Mucosa of descending colon (tissue), 3 donors: ENCODE measurements at regions not wholly inside any gene's neighbourhood (a gene's known extent, or its start where the extent isn't known, plus 50 kb on each side); places are given as distances from the start of the nearest gene placed in this dataset.
"Not testable (repeated sequence)": the region's sequence is repeated elsewhere in the genome, so short reads cannot be mapped to it uniquely, and the experiment has no call there.

ENCODE experiments used
- ATAC-seq: fragments of 200-7000 bp; cut with Tn5 transposase; one replicate; pipeline ENCODE4 v1.9.1; 2020; ENCODE audit warnings: mild to moderate bottlenecking, moderate library complexity
- DNase-seq, 3 donors: peaks; one replicate each; pipeline ENCODE4 v3.0.0-alpha.2; 2020
- H3K36me3 ChIP-seq: fragments of 200-600 bp; one replicate; pipeline ENCODE4 v1.8.0; 2021; ENCODE audit warnings: low read depth, mild to moderate bottlenecking
- H3K4me1 ChIP-seq: fragments of 200-600 bp; one replicate; pipeline ENCODE4 v1.8.0; 2021; ENCODE audit warnings: low read depth, mild to moderate bottlenecking
- H3K4me3 ChIP-seq: fragments of 200-600 bp; one replicate; pipeline ENCODE4 v1.8.0; 2021; ENCODE audit warnings: mild to moderate bottlenecking
- H3K9me3 ChIP-seq: fragments of 200-600 bp; one replicate; pipeline ENCODE4 v1.8.0; 2021; ENCODE audit warnings: mild to moderate bottlenecking
- intact Hi-C, 2 donors: fragments of 100-400 bp; cut with DNase I in 1 of 2; cut with micrococcal nuclease in 1 of 2; formaldehyde crosslinking; loops; one replicate each; pipeline versions ENCODE4 v1.11.0 to v1.11.1; 2022; cut with DNase I, micrococcal nuclease
- TF ChIP-seq, protein P1 (sequence below): fragments of 200-600 bp; IDR thresholded peaks from one replicate; pipeline ENCODE4 v1.8.0; 2022; ENCODE audit warnings: antibody characterized with exemption, mild to moderate bottlenecking
- donor health status: DM: no; HTN: no; CAD: no; lungs with moderate emphysema.
- donor health status: DM: no; HTN: no; CAD: no.
- donor health status: DM: no; HTN: yes; CAD: no.

DNA sequence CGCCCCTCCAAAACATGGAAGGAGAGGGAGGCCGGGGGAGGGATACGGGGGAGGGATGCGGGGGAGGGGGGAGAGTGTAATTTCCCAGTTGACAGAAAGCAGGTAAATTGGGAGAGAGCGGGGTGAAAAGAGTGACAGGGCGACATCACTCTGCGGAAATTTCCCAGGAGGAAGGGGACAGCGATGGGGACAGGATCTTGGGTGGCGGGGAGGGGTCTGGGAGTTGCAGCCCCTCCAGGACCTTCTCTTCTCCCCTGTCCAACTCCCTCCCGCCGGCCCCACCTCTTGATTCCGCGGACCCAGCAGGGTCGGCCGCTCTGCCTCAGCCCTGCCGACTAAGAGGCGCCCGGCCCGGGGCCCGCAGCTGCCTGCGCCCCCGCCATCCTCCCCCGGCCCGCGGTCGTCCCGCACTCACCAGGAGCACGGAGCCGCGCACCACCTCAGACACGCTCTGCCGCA is 108.0 kb upstream of the DOCK9 start:
- peak overlapping the region; percentile 69 for H3K4me3 ChIP-seq
- peaks cover 12% of the 10 kb centered on the region for H3K4me1 ChIP-seq
- TF ChIP-seq, protein P1, sequence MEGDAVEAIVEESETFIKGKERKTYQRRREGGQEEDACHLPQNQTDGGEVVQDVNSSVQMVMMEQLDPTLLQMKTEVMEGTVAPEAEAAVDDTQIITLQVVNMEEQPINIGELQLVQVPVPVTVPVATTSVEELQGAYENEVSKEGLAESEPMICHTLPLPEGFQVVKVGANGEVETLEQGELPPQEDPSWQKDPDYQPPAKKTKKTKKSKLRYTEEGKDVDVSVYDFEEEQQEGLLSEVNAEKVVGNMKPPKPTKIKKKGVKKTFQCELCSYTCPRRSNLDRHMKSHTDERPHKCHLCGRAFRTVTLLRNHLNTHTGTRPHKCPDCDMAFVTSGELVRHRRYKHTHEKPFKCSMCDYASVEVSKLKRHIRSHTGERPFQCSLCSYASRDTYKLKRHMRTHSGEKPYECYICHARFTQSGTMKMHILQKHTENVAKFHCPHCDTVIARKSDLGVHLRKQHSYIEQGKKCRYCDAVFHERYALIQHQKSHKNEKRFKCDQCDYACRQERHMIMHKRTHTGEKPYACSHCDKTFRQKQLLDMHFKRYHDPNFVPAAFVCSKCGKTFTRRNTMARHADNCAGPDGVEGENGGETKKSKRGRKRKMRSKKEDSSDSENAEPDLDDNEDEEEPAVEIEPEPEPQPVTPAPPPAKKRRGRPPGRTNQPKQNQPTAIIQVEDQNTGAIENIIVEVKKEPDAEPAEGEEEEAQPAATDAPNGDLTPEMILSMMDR, result no peak
- H3K9me3 ChIP-seq, result no peaks in the 10 kb centered on the region
- H3K36me3 ChIP-seq, result no peaks in the 10 kb centered on the region
- ATAC-seq (no peak), DNase-seq (peak in 1 of 3 donors; percentile 82)
- intact Hi-C loops, result no loop called here

DNA sequence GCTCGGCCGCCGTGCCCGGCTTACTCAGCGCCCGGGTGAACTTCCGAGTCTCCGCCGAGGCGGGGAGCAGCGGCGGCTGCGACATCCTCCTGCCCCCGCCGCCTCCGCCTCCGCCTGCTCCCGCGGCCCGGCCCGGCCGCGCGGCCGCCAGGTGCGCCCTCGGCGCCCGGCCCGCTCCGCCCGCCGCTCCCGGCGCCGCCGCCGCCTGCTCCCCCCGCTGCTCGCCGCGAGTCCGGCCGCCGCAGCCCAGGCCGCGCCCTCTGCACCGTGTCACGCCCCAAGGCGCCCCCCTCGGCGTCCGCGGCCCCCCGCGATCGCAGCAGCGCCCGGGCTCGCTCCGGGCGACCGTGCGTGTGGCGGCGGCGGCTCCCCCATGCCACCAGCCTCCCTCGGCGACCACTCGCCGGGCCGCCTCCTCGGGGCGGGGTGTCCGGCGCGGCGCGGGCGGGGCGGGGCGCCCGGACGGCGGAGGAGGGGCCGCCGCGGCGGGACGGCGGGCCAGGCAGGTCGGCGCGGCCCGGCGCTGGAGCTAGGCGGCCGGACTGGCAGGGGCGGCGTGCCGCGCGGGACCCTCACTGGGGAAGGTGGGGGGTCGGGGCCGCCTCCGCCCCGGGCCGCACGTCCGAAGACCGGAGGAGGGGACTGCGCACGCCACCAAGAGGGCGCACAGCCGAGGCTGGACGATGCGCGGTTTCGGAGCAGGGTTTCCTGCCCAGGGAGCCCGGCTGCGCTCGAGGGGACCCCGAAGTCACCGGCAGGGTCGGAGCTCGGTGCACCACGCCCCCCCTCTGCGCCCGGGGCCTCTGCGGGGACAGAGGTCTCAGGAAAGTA is 108.6 kb upstream of the DOCK9 start:
- TF ChIP-seq, protein P1, result no peak
- DNase-seq (peak; percentile 56 to 82 (median 81)), ATAC-seq (peak; percentile 61)
- Histone ChIP-seq H3K36me3 (no peaks in the 10 kb centered on the region), H3K4me1 (peaks cover 12% of the 10 kb centered on the region), H3K9me3 (no peaks in the 10 kb centered on the region), H3K4me3 (peak overlapping the region; percentile 69)
- intact Hi-C loops, result no loop called here

DNA sequence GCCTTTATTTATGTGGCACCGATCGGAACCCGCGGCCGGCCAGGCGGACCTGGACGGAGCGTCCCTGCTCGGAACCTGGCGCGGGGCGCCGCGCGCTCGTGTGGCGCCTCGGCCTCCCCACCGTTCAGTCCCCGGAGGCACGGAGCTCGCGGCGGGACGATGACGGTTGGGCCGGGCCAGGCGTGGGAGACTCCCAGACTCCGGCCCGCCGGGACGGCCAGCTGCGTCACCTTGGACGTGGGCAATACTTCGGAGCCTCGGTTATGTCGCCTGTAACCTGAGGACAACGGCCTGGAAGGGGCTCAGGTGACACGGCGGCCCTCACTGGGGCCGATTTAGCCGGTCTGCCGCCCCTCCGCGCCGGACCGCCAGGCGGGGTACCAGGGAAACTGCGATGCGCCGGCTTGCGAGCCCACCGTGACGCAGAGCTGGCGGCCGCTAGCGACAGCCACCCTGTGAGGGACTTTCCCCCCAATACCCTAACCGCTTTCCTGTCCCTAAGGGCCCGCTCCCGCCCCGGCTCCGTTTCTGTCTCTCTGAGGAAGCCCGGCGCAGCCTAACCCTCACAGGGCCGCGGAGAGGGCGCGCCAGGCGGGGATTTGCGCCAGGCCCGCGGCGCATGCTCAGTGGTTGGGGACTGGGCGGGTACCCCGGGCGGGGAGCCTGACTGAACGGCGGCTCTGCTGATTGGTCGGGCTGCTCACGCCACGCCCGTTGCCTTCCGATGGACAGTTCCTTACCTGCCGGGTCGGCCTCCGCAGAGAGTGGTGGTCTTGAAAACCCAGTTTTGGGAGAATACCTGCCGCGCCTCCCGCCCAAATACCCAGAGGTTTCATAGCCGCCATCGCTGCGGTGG is 109.5 kb upstream of the DOCK9 start:
- TF ChIP-seq, protein P1, result peak; percentile 21
- intact Hi-C loops, result no loop called here
- Histone ChIP-seq H3K4me3 (peak overlapping the region; percentile 69), H3K4me1 (peaks cover 12% of the 10 kb centered on the region), H3K36me3 (no peaks in the 10 kb centered on the region), H3K9me3 (no peaks in the 10 kb centered on the region)
- ATAC-seq (peak; percentile 95), DNase-seq (peak; percentile 93 to 97 (median 96))

DNA sequence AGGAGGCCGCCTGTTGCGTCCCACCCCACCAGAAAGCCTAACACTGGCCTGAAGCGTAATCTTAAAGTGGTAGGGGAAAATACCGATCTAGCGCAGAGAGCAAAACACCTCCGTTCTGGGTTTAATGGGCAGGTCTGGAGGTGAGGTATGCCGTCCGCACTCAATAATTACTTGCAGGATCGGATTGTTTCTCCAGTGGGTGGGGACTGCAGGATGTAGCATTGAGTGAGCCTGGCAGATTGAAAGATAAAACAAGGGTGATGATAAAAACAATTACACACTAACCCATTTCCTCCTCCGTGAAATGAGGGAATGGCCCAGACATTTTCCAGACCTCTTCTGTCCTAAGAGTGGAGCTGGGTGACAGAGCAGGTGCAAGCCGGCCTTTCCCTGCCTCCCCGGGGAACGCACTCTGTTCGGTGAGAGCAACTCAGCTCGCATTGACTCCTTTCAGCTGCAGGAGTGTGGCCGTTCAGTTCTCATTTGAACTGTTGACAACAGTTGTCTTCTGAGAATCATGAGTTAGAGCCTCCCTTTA is 110.2 kb upstream of the DOCK9 start:
- peaks cover 12% of the 10 kb centered on the region for H3K4me1 ChIP-seq

DNA sequence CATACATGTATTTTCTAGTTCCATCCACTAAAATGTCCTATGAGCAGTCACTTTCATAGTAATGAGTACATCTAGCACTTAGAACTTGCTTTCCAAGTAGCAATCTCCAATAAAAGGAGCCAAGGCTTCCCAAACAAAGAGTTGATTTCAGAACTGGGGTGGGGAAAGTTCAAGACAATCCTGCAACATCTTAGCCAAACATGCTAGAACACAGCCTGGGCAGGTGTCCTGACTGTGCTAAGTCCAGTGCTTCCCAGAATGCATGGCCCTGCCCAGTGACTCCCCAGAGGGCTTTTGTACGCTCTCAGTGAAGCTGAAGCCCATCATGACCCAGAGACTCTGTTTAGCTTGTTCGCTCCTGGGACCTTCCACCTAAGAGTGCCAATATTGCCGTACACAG is 106.7 kb upstream of the UBAC2 start:
- Histone ChIP-seq H3K36me3 (no peaks in the 10 kb centered on the region), H3K9me3 (no peaks in the 10 kb centered on the region), H3K4me3 (no peak overlapping the region), H3K4me1 (no peaks in the 10 kb centered on the region)
- DNase-seq (no peak), ATAC-seq (no peak)
- TF ChIP-seq, protein P1, result no peak
- intact Hi-C loops, result no loop called here

More for the DNA sequence above, 110.2 kb upstream of the DOCK9 start:
- ATAC-seq, result peak; percentile 40
- no peaks in the 10 kb centered on the region for H3K9me3 ChIP-seq
- no peaks in the 10 kb centered on the region for H3K36me3 ChIP-seq
- peak overlapping the region; percentile 69 for H3K4me3 ChIP-seq
- intact Hi-C loops, result no loop called here
- TF ChIP-seq, protein P1, result no peak
- peak in 2 of 3 donors; percentile 28 to 47 for DNase-seq

DNA sequence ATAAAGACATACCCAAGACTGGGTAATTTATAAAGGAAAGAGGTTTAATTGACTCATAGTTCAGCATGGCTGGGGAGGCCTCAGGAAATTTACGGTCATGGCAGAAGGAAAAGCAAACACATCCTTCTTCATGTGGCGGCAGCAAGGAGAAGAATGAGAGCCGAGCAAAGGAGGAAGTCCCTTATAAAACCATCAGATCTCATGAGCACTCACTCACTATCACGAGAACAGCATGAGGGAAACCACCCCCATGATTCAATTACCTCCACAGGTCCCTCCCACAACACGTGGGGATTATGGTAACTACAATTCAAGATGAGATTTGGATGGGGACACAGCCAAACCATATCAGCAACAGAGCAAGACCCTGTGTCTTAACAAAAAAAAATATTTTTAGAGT is 98.8 kb upstream of the UBAC2 start:
- DNase-seq, intact Hi-C loops: not testable (repeated sequence)

More for the DNA sequence above, 98.8 kb upstream of the UBAC2 start:
- not testable (repeated sequence) for H3K4me3 ChIP-seq, ATAC-seq, H3K36me3 ChIP-seq, H3K9me3 ChIP-seq, H3K4me1 ChIP-seq
